Memory B cell (primary cell): ENCODE measurements at regions not wholly inside any gene's neighbourhood (a gene's known extent, or its start where the extent isn't known, plus 50 kb on each side); places are given as distances from the start of the nearest gene placed in this dataset.

Source experiments
- ATAC-seq: fragments of 150-1000 bp; cut with Tn5 transposase; 2 replicates; pipeline ENCODE4 v1.10.0; 2021; ENCODE audit warnings: low read depth, mild to moderate bottlenecking, moderate library complexity
- DNase-seq, 2 donors: peaks; one replicate each; pipeline ENCODE4 v3.0.0; 2022; ENCODE audit warnings: low spot score in 2 of 2
- H3K27ac Mint-ChIP-seq: one replicate; pipeline ENCODE4 v1.8.0; 2022; ENCODE audit warnings: mild to moderate bottlenecking, moderate library complexity, mixed read lengths
- H3K27me3 Mint-ChIP-seq: one replicate; pipeline ENCODE4 v1.8.0; 2022; ENCODE audit warnings: mixed read lengths
- H3K36me3 Mint-ChIP-seq: one replicate; pipeline ENCODE4 v1.8.0; 2022; ENCODE audit warnings: mild to moderate bottlenecking, mixed read lengths
- H3K4me1 Mint-ChIP-seq: one replicate; pipeline ENCODE4 v1.8.0; 2022; ENCODE audit warnings: mixed read lengths
- H3K4me3 Mint-ChIP-seq: one replicate; pipeline ENCODE4 v1.8.0; 2022; ENCODE audit warnings: mild to moderate bottlenecking, moderate library complexity, mixed read lengths
- H3K9me3 Mint-ChIP-seq: one replicate; pipeline ENCODE4 v1.8.0; 2022; ENCODE audit warnings: mixed read lengths

DNA sequence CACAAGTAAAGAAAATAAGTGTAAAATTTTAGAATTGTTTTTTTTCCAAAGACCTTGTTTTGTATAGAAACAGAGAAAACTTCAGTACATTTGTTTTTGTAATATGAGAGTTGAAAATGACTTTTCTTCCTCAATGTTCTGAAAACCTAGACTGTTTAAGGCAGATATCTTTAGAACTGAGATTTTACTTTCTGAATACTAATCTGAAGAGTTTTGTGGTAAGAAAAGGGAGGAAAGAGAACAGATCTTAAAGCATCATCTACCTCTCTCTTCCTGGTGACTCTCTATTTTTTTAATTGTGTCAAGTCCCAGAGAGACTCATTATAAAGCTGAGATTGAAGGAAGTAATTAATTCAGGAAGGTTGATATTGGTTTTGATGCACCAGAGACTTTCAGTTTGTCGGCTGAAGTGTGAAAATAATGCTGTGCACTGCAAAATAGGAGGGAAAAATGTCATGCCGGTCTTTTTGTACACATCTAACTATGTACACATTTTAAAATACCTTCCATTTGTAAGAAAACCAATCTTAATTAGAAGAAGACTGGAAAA, 142.1 kb upstream of the NAALADL2 start:
- Mint-ChIP-seq H3K4me3 (no peak overlapping the region), H3K27ac (no peak overlapping the region), H3K4me1 (no peaks in the 10 kb centered on the region), H3K27me3 (no peaks in the 10 kb centered on the region), H3K36me3 (no peaks in the 10 kb centered on the region), H3K9me3 (no peaks in the 10 kb centered on the region)
- DNase-seq = no peak
- ATAC-seq = no peak

DNA sequence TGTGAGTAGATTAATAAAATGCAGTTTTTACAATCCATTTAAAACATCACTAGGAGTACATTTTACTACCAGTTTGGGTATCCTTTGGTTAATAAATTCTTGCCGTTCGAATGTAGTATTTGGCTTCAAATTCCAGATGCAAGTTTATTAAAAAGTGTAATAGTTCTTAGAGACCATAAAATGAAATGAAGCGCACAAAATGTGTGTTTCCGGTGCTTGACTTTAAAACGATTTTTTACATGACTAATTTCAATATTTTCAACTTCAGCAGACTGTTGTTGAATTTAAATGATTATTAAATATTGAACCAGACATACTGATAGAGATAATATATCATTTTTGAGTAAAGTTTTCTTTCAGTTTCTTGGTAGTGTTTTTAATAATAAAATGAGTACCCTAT, 138.4 kb upstream of the NAALADL2 start:
- no peak for ATAC-seq
- no peak overlapping the region for H3K4me3 Mint-ChIP-seq
- H3K4me1 Mint-ChIP-seq = no peaks in the 10 kb centered on the region
- no peak for DNase-seq
- no peaks in the 10 kb centered on the region for H3K9me3 Mint-ChIP-seq
- no peak overlapping the region for H3K27ac Mint-ChIP-seq
- no peaks in the 10 kb centered on the region for H3K36me3 Mint-ChIP-seq
- no peaks in the 10 kb centered on the region for H3K27me3 Mint-ChIP-seq

DNA sequence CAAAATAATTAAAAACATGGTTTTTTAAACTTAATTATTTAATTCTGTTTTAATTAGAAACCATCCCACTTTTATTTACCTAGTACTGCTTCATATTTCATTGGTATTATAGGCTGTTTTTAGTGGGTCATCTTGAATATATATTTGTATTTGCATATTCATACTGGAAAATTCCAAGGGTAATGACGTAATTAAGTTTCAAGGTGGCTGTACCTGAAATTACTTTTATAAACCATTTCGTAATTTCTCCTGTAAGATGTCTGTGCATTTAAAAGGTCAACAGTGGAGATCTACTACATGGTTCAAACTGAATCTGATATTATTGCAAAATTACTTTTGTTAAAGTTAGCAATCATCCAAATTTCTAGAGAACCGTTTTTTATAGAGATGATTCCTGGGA, 133.8 kb upstream of the NAALADL2 start:
- no peak overlapping the region for H3K4me3 Mint-ChIP-seq
- no peak overlapping the region for H3K27ac Mint-ChIP-seq

DNA sequence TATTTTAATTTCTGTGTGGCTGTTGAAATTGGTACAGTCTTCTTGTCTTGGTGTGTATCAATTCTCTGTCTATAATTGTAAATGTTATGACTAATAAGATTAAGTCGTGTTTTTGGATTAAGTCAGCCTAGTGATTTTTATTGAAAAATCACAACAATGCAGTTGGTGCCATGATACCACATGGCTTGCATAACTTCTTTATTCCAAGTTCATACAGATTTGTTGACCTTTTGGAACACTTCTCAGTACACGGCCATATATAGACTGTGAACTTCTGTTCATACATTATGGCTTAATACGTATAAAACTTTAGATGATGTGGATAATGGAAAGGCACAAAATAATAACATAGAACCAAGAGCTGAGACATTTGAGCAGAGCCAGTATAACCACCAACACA, 121.2 kb upstream of the NAALADL2 start:
- Mint-ChIP-seq H3K36me3 (no peaks in the 10 kb centered on the region), H3K4me3 (no peak overlapping the region), H3K9me3 (peaks cover 5% of the 10 kb centered on the region), H3K4me1 (no peaks in the 10 kb centered on the region), H3K27ac (no peak overlapping the region), H3K27me3 (no peaks in the 10 kb centered on the region)
- no peak for DNase-seq
- ATAC-seq = no peak

More for the DNA sequence above, 133.8 kb upstream of the NAALADL2 start:
- Mint-ChIP-seq H3K27me3 (no peaks in the 10 kb centered on the region), H3K9me3 (peaks cover 4% of the 10 kb centered on the region), H3K36me3 (no peaks in the 10 kb centered on the region), H3K4me1 (no peaks in the 10 kb centered on the region)
- DNase-seq = no peak
- no peak for ATAC-seq

DNA sequence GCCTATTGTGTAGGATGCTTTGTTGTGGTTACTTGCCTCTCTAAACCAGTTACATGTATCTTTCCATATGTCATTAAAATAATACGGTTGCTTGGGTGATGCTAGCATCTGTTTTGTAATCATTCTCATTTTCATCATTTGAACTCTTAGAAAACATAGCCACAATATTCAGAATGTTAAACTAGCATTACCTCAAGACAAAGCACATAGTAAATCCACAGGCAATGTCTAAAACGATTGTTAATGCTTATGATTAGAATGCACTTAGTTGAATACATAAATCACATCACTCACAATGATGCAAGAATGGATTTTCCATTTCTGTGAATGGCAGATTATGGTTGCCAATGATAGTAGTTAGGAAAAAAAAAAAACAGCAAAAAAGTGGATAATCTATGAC, 110.0 kb upstream of the NAALADL2 start:
- peaks cover 8% of the 10 kb centered on the region for H3K9me3 Mint-ChIP-seq
- H3K36me3 Mint-ChIP-seq = no peaks in the 10 kb centered on the region
- DNase-seq = no peak
- no peaks in the 10 kb centered on the region for H3K4me1 Mint-ChIP-seq
- no peak overlapping the region for H3K27ac Mint-ChIP-seq
- no peak for ATAC-seq
- no peak overlapping the region for H3K4me3 Mint-ChIP-seq
- H3K27me3 Mint-ChIP-seq = no peaks in the 10 kb centered on the region

DNA sequence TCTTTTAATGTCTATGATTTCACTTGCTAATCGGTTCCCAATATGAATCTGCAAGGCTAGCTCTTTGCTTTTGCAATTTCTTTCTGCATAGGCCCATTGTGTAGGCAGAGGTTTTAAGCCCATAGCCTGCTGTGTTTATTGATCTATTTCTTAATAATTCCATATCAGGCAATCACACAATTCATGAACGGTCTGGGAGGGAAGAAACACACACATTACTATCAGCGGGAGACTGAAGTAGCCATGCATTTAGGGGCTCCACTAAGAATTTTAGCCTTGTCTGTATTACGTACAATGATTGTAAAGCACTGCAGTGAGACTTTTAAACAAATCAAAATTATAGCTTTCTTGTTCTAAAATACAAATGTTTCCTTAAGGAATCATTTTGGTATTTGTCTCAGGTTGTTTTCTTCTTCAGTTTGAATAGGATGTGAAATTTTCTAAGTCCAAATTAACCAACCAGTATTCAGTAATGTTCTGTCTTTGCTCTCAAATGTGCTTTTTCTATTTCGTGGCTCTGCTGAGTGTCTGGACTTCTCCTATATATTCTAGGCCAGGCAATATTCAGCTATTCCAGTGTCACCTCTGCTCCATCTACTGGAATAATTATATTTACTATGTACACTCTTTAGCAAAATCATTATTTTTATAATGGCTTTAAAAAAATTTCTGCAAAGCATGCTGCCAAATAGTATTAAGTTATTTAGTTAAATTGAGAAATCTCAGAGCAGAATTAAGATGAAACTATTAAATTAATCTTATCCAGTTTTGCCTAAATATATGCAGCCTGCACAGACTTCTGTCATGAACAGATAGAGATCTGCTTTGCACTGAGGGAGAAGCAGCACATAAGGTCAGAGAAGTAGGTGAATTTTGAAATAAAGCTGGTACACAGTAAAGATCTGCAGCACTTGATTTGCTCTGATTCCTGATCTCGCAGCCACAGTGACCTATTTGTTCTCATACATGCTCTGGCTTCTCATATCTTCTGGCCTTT, 103.0 kb upstream of the NAALADL2 start:
- no peak for ATAC-seq
- Mint-ChIP-seq H3K27ac (no peak overlapping the region), H3K4me3 (no peak overlapping the region), H3K9me3 (peaks cover 3% of the 10 kb centered on the region), H3K4me1 (no peaks in the 10 kb centered on the region), H3K36me3 (no peaks in the 10 kb centered on the region), H3K27me3 (no peaks in the 10 kb centered on the region)
- no peak for DNase-seq

DNA sequence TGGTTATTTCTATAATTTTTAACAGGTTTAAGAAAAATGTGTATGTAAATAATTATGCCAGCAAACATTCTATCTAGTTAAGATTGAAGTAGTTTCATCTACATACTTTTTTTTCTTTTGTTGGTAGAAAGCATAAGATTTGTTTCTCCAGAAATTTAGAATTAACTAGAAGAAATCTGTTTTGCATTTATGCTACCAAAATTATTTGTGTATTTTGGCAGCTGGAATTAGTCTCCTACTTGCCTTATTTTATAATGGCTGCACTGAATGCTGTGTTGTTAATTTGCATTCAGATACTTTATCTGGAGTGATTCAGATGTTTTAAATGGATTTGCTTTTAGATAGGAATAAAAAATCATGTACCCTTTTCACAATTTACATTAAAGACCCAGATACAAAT, 100.2 kb upstream of the NAALADL2 start:
- Mint-ChIP-seq H3K36me3 (no peaks in the 10 kb centered on the region), H3K27me3 (no peaks in the 10 kb centered on the region), H3K4me3 (no peak overlapping the region), H3K27ac (no peak overlapping the region), H3K4me1 (no peaks in the 10 kb centered on the region), H3K9me3 (peaks cover 2% of the 10 kb centered on the region)
- no peak for DNase-seq
- no peak for ATAC-seq

DNA sequence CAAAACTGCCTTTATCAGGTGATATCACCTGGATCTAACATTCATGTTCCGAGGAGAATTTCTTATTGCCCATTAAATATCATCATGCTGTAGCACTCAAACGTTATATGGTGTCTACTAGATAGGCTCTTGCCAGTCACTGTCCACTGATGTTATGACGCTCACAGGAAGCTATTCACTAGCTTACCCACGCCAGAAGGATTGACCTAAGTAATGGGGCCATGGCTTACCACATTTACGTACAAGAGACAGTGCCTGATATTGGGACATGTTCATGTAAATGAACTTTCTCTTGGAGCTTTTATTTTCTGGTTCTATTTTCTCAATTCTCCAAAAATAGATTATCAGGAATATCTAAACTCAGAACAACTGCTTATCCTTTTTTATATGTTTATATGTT, 91.7 kb upstream of the NAALADL2 start:
- no peaks in the 10 kb centered on the region for H3K27me3 Mint-ChIP-seq
- no peaks in the 10 kb centered on the region for H3K4me1 Mint-ChIP-seq
- H3K27ac Mint-ChIP-seq = no peak overlapping the region
- no peaks in the 10 kb centered on the region for H3K36me3 Mint-ChIP-seq
- no peak for ATAC-seq
- no peak for DNase-seq
- H3K4me3 Mint-ChIP-seq = no peak overlapping the region
- H3K9me3 Mint-ChIP-seq = peaks cover 3% of the 10 kb centered on the region

DNA sequence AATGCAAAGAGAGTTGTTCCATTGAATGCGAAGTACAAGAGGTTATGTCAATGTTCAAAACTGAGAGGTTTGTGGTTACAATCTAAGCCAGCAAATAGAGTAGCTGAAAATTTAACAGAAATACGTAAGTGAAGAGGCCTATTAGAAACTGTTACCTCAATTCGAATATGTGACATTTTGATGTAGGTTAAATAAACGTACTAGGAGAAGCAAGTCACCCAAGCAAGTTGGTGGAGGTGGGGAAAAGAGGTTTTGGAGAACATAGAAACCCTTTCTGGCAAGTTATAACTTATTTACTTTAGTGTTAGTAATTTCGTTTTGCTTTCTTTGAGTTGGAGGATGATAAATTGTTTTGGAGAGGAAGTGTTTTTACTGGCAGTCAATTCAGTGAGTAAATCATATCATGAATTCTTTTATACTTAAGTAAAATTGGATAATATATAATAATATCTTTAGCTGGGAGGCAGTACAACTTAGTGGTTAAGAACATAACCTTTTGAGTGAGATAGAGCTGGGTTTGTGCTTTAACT, 91.2 kb upstream of the NAALADL2 start:
- H3K4me3 Mint-ChIP-seq = no peak overlapping the region
- H3K27ac Mint-ChIP-seq = no peak overlapping the region
- H3K36me3 Mint-ChIP-seq = no peaks in the 10 kb centered on the region
- H3K4me1 Mint-ChIP-seq = no peaks in the 10 kb centered on the region
- ATAC-seq (no peak), DNase-seq (no peak)
- no peaks in the 10 kb centered on the region for H3K27me3 Mint-ChIP-seq
- H3K9me3 Mint-ChIP-seq = peaks cover 3% of the 10 kb centered on the region

DNA sequence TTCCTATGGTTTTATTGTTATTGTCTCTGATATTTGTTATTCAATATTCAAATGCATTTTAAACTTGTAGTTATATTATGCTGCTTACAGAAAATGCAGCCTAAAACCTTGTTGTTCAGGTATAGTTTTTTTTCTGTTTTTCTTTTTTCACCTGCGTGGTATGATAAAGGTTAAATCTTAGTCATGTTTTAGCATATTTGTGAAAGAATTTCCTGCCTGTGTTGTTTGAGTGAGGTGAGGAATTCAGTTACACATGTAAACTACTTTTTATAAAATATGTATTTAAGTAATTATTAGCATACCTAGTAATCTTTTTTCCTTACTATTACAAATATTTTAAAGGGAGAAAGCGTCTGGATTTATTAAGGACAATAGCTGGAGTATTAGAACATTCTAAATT, 90.0 kb upstream of the NAALADL2 start:
- Mint-ChIP-seq H3K27ac (no peak overlapping the region), H3K9me3 (peaks cover 3% of the 10 kb centered on the region), H3K27me3 (no peaks in the 10 kb centered on the region), H3K4me1 (no peaks in the 10 kb centered on the region), H3K4me3 (no peak overlapping the region), H3K36me3 (no peaks in the 10 kb centered on the region)
- ATAC-seq = no peak
- DNase-seq = no peak

DNA sequence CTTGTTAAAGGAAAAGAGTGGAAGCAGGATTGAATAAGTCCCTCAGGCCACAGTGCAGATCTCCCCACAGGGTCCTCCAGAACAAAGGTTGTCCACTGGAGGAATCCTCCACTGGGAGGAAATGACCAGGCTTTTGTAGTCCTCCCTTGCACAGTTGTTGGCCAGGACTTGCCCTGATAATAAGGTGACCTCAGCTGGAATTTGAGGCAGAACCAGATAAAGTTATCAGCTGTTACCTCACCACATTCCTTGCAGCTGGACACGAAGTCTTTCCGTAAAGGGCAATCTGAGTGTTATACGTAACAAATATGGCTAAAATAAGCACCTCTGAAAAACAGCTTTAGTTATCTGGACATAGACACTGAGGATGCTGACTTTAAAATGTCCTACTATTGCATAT, 83.5 kb upstream of the NAALADL2 start:
- Mint-ChIP-seq H3K9me3 (peaks cover 3% of the 10 kb centered on the region), H3K27me3 (no peaks in the 10 kb centered on the region), H3K36me3 (no peaks in the 10 kb centered on the region), H3K4me3 (no peak overlapping the region), H3K27ac (no peak overlapping the region), H3K4me1 (no peaks in the 10 kb centered on the region)
- ATAC-seq = no peak
- DNase-seq = no peak

DNA sequence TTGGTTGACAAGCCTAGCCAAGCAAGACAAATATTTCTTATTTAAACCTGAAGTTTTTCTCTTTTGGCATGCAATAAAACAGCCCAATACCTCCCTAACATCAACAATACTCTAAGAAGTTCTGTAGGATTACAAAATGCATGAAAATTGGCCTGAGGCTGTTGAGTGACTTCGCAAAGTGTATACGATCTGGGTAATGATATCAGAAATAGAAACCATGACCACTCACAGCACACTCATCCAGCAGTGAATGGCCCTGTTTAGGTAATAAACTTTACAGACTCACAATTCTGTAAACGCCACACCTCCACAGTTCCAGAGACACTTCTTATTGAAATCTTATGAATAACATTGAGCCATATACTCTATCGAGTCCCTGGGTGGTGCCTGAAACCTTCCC, 83.0 kb upstream of the NAALADL2 start:
- H3K27ac Mint-ChIP-seq = no peak overlapping the region
- DNase-seq (no peak), ATAC-seq (no peak)
- peaks cover 3% of the 10 kb centered on the region for H3K9me3 Mint-ChIP-seq
- H3K36me3 Mint-ChIP-seq = no peaks in the 10 kb centered on the region
- no peak overlapping the region for H3K4me3 Mint-ChIP-seq
- H3K27me3 Mint-ChIP-seq = no peaks in the 10 kb centered on the region
- H3K4me1 Mint-ChIP-seq = no peaks in the 10 kb centered on the region

DNA sequence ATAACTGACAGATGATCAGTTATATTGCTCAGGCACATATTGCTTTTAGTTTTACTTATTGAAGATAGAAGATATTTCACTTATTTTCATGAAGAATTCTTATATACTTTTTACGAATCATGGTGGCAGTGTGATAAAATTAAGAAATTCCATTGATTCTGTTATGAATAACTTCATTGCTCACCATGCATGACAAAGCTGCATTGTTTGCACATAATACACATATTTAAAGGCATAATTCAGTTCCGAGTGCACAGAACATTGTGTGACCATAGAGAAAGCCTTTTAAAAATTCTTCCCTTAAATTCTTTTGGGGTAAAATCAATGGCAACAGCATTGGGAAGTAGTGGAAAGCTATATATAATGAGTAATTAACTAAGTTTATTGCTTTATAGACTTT, 82.5 kb upstream of the NAALADL2 start:
- Mint-ChIP-seq H3K27ac (no peak overlapping the region), H3K27me3 (no peaks in the 10 kb centered on the region), H3K36me3 (no peaks in the 10 kb centered on the region), H3K4me1 (no peaks in the 10 kb centered on the region), H3K9me3 (peaks cover 5% of the 10 kb centered on the region), H3K4me3 (no peak overlapping the region)
- DNase-seq = no peak
- no peak for ATAC-seq

DNA sequence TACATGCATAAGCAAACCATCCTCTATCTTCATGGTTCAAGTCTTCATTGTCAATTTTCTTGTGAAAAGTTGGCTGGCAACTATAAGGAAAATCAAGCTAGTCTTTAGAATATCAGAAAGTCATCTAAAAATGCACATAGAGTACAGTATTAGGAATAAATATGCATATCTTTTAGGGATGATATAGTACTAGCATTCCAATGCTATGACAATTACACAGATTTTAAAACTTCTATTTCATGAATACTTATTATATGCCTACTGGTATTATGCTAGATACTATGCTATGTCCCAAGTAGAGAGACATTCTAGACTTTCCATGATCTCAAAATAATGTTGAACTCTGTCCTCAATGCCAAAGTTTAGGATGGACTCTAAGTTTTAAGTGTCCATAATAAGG, 81.3 kb upstream of the NAALADL2 start:
- no peaks in the 10 kb centered on the region for H3K27me3 Mint-ChIP-seq
- peaks cover 5% of the 10 kb centered on the region for H3K9me3 Mint-ChIP-seq
- no peaks in the 10 kb centered on the region for H3K36me3 Mint-ChIP-seq
- H3K4me3 Mint-ChIP-seq = no peak overlapping the region
- H3K4me1 Mint-ChIP-seq = no peaks in the 10 kb centered on the region
- DNase-seq (no peak), ATAC-seq (no peak)
- H3K27ac Mint-ChIP-seq = no peak overlapping the region
